Astrocyte (in vitro differentiated cells and primary cell): ENCODE measurements at regions not wholly inside any gene's neighbourhood (a gene's known extent, or its start where the extent isn't known, plus 50 kb on each side); places are given as distances from the start of the nearest gene placed in this dataset.

Experiments
- CTCF ChIP-seq: IDR thresholded peaks from 2 replicates; pipeline ENCODE4 v1.5.1; 2011; ENCODE audit warnings: low read depth, mild to moderate bottlenecking, inconsistent platforms, low read length, moderate library complexity; ENCODE audit not compliant: insufficient read depth
- EZH2 ChIP-seq: IDR thresholded peaks from 2 replicates; pipeline ENCODE4 v1.6.1; 2012; ENCODE audit warnings: mild to moderate bottlenecking, low read length, inconsistent platforms; ENCODE audit not compliant: insufficient read depth

DNA sequence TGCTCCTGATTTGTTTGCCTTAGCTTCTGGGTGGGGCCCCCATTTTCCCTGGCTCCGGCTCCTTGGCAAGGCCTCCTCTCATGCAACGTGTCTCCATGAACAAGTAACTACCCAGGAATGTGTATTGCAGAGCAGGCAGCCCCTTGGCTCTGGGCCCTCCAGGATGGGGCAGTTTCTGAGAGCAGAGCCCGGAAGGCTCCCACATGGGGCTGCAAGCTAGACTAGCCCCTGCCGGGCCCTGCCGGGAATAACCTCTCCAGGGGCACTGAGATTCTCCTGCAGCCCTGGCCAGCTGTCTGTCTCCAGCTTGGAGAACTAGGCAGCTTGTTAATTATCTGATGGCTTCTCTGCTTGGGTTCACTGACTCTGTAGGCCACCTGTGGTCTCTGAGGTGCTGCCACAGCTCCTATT lies 184.0 kb upstream of the INHBA start:
- TF ChIP-seq CTCF (peak; percentile 36), EZH2 (no peak)
